VCaP (cell line): ENCODE measurements at regions not wholly inside any gene's neighbourhood (a gene's known extent, or its start where the extent isn't known, plus 50 kb on each side); places are given as distances from the start of the nearest gene placed in this dataset.

Experiments used
- H3K27ac ChIP-seq: fragments of 450-650 bp; 2 replicates; pipeline ENCODE4 v1.5.1; 2017
- CTCF ChIP-seq: fragments of 450-650 bp; conservative IDR thresholded peaks from 2 replicates; pipeline ENCODE4 v1.5.1; 2017; ENCODE audit warnings: mild to moderate bottlenecking, moderate library complexity

GRCh38 chr1:221891708-221892107 is 149.8 kb upstream of the DUSP10 start:
- no peak overlapping the region for H3K27ac ChIP-seq
- no peak for TF ChIP-seq CTCF

- TF ChIP-seq CTCF: no peak
Observed at GRCh38 chr1:221888801-221889200, 146.9 kb upstream of the DUSP10 start.

GRCh38 chr1:221888218-221888617 is 146.3 kb upstream of the DUSP10 start:
- no peak overlapping the region for H3K27ac ChIP-seq
- no peak for TF ChIP-seq CTCF

More at GRCh38 chr1:221888801-221889200, 146.9 kb upstream of the DUSP10 start:
- H3K27ac ChIP-seq: no peak overlapping the region

- TF ChIP-seq CTCF: no peak
- H3K27ac ChIP-seq: no peak overlapping the region
Observed at GRCh38 chr1:221887758-221888157, 145.9 kb upstream of the DUSP10 start.

GRCh38 chr1:221887415-221887746 is 145.5 kb upstream of the DUSP10 start:
- TF ChIP-seq CTCF: no peak
- H3K27ac ChIP-seq: no peak overlapping the region

- TF ChIP-seq CTCF: no peak
- H3K27ac ChIP-seq: no peak overlapping the region
Observed at GRCh38 chr1:221886743-221887414, 145.0 kb upstream of the DUSP10 start.

GRCh38 chr1:221886311-221886710 is 144.4 kb upstream of the DUSP10 start:
- no peak for TF ChIP-seq CTCF

More at GRCh38 chr1:221886311-221886710, 144.4 kb upstream of the DUSP10 start:
- H3K27ac ChIP-seq: no peak overlapping the region
